Embryonic facial prominence (tissue), 1 donor: ENCODE measurements at regions not wholly inside any gene's neighbourhood (a gene's known extent, or its start where the extent isn't known, plus 50 kb on each side); places are given as distances from the start of the nearest gene placed in this dataset.
"Not testable (repeated sequence)": the region's sequence is repeated elsewhere in the genome, so short reads cannot be mapped to it uniquely, and the experiment has no call there.

ENCODE experiments used
- DNase-seq: peaks from one replicate; pipeline ENCODE4 v3.0.0-alpha.2; 2016; ENCODE audit errors: extremely low spot score

DNA sequence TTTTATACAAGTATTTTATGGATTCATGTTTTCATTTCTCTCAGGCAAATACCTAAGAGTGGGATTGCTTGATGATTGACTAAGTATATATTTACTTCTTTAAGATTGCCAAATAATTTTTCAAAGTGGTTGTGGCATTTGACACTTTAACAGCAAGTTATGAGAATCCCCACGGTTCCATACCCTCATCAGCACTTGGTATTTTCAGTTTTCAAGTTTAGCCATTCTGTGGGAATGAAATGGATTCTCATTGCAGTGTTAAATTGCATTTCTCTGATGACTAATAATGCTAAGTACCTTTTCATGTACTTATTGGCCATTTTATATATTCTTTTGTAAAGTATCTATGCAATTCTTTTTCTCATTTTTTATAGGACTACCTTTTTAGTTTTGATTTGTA lies 301.5 kb upstream of the DIO3 start:
- DNase-seq, result no peak

DNA sequence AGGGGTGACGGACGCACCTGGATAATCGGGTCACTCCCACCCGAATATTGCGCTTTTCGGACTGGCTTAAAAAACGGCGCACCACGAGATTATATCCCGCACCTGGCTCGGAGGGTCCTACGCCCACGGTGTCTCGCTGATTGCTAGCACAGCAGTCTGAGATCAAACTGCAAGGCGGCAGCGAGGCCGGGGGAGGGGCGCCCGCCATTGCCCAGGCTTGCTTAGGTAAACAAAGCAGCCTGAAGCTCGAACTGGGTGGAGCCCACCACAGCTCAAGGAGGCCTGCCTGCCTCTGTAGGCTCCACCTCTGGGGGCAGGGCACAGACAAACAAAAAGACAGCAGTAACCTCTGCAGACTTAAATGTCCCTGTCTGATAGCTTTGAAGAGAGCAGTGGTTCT lies 294.9 kb upstream of the DIO3 start:
- not testable (repeated sequence) for DNase-seq

DNA sequence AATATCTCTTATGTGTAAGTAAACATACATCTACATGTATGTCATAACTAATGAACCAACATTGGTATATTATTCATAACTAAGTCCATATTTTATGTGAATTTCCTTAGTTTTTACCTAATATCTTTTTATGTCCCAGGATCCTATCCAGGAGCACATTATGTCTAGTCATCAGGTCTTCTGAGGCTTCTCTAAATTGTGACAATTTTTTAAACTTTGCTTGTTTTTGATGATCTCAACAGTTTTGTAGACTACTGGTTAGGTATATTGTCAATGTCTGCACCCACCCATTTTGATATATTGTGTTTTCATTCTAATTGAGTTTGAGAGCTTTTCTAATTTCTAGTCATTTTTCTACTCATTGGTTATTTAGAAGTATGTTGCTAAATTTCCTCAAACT lies 288.2 kb upstream of the DIO3 start:
- DNase-seq, result no peak

- no peak for DNase-seq
These were observed 284.8 kb upstream of the DIO3 start for GRCh38 chr14:101276309-101277091.

DNA sequence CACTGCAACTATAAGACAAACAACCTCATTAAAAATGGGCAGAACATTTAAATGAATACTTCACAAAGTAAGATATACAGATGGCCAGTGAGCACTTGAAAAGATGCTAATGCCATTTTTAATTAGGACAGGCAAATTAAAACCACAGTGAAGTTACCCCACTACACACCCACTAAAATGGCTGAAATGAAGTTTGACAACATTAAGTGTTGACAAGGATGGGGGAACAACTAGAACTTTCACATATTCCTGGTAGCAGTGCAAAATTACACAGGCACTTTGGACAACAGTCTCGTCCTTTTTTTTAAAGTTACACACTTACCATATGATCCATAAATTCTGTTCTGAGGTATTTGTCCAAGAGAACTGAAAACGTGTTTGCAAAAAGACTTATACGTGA lies 278.9 kb upstream of the DIO3 start:
- DNase-seq, result no peak

DNA sequence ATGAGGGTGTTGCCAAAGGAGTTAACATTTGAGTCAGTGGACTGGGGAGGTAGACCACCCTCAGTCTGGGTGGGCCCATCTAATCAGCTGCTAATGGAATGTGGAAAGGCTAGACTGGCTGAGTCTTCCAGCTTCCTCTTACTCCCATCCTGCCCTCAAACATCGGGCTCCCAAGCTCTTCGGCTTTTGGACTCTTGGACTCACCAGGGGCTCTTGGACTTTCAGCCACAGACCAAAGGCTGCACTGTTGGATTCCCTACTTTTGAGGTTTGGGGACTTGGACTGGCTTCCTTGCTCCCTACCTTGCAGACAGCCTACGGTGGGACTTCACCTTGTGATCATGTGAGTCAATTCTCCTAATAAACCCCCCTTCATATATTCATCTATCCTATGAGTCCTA lies 276.6 kb upstream of the DIO3 start:
- DNase-seq, result no peak

- DNase-seq, result no peak
These were observed 274.9 kb upstream of the DIO3 start for GRCh38 chr14:101286271-101287018.

DNA sequence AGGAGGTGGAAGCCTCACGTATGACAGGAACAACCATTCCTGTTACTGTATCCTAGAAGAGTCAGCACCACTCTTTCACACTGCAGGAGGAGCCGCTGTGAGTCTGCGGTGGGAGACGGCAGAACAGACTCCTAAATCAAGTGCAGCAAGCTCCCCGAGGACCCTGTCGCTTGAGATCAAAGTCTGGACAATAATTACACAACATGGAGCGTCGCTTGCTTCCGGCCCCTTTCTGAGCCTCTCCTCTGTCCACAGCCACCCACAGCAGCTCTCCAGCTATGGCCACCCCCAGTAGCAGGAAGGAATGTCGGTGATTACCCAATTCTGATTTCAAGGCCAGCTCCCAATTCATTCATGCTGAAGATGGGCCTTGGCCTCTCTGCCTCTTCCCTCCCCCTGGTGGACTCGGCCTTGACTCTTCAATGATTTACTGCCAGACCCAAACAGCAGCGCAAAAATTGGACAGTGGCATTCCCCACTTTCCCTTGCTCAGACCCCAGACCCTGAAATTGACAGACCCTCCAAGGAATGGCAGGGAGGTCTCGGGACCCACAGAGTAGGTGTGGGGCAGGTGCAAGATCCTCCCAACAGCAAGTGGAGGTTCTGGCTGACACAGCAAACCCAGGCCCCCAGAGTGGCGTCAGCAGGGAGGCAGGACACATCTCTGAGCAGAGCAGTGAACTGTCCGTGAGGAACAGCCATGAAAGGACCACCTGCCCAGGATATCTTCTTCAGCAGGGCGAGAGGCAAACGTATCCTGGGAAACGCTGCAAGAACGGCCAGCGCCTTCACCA lies 272.7 kb upstream of the DIO3 start:
- DNase-seq, result no peak

- DNase-seq, result no peak
These were observed 272.0 kb upstream of the DIO3 start for GRCh38 chr14:101289230-101289690.

- no peak for DNase-seq
These were observed 271.4 kb upstream of the DIO3 start for GRCh38 chr14:101289911-101290310.

DNA sequence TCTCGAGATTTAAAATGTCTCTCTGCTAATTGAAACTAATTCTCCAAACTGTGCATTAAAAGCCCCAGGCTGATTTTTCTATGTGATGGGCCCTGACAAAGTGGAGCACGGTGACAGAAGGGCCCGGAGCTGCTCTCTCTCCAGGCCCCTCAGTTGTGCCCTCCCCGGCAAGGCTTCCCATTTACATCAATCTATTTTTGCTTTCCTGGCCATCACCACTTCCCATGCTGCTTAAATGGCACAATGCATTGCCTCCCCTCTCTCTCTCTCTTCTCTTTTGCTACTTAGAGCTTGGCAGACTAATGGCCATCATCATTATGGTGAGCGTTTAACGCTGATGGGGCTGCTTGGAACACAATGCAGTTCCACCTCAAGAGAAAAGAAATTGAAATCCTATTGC lies 270.7 kb upstream of the DIO3 start:
- DNase-seq, result no peak

GRCh38 chr14:101291390-101291789 lies 269.9 kb upstream of the DIO3 start:
- no peak for DNase-seq

GRCh38 chr14:101292448-101292847 lies 268.8 kb upstream of the DIO3 start:
- no peak for DNase-seq

GRCh38 chr14:101293605-101294004 lies 267.7 kb upstream of the DIO3 start:
- DNase-seq, result no peak

- no peak for DNase-seq
These were observed 267.2 kb upstream of the DIO3 start for GRCh38 chr14:101294136-101294535.

DNA sequence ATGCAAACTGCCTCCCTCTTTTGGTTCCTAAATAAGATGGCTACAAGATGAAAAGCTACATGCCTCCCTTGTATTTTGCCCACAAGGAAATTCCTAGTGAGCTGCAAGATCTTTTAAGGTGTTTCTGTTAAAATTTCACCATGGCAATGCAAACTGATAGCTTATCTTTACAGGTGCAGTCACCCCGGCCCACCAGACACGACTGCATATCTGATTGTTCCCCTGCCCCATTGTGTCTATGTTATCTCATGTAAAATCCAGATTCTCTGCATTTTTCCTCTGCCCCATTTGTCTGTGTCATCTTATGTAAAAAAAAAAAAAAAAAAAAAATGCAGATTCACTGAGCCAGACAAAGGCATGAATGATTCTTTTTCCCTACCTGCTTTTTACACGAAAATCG lies 261.5 kb upstream of the DIO3 start:
- DNase-seq, result not testable (repeated sequence)

GRCh38 chr14:101301011-101301410 lies 260.3 kb upstream of the DIO3 start:
- DNase-seq, result no peak

DNA sequence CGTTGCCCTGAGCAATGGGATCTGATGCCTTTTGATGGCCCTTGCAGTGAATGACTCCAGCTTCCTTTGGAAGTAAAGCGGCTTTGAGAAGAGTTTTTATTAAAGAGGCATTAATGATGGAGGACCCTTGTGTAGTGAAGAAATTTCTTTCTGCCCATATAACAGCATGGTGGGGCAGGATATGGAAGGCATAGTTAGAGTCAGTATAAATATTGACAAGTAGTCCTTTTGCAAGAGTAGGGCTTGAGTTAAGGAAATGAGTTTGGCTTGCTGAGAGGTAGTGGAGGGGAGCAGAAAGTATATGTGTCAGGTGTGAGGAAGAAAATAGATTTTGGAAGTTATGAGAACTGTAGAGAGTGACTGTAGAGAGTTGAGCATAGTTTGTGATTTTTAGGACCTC lies 254.1 kb upstream of the DIO3 start:
- not testable (repeated sequence) for DNase-seq

DNA sequence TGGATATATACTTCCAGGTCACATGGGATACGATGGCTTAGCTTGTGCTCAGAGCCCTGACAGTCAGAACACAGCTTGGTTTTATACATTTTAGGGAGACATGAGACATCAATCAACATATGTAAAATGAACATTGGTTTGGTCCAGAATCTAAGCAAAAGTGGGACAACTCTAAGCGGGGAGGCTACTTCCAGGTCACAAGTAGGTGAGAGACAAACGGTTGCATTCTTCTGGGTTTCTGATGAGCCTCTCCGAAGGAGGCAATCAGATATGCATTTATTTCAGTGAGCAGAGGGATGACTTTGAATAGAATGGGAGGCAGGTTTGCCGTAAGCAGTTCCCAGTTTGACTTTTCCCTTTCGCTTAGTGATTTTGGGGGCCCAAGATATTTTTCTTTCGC lies 250.1 kb upstream of the DIO3 start:
- DNase-seq, result not testable (repeated sequence)

GRCh38 chr14:101313268-101313667 lies 248.0 kb upstream of the DIO3 start:
- no peak for DNase-seq

GRCh38 chr14:101315802-101316296 lies 245.4 kb upstream of the DIO3 start:
- no peak for DNase-seq

DNA sequence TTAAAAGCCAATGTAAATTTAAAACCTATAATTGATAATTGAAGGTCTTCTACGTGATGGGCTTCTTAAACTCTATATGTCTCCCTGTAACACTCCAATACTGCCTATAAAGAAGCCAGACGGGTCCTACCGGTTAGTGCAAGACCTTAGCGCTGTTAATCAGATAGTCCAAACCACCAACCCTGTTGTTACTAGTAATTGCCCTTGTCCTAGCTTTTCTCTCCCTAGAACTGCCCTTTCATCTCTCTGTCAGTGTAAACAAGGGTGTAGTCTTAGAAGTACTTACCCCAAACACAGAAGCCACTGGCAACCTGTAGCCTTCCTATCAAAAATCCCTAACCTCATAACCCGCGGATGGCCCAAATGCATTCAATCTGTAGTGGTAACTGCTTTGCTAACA lies 243.0 kb upstream of the DIO3 start:
- no peak for DNase-seq
